ENCODE measurements at regions not wholly inside any gene's neighbourhood (a gene's known extent, or its start where the extent isn't known, plus 50 kb on each side); places are given as distances from the start of the nearest gene placed in this dataset.

DNA sequence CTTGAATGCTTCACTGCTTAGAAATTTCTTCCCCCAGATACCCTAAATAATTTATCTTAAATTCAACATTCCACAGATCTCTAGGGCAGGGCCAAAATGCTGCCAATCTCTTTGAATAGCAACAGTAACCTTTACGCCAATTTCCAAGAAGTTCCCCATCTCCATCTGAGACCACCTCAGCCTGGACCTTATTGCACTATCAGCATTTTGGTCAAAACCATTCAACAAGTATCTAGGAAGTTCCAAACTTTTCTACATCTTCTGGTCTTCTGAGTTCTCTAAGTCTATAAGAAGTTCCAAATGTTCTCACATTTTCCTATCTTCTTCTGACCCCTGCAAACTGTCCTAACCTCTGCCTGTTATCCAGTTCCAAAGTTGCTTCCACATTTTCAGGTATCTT, 1306.9 kb upstream of the SORCS1 start:
- Mint-ChIP-seq H3K9me3 (ENCODE audit: unreplicated experiment) (no peaks in the 10 kb centered on the region), H3K4me1 (ENCODE audit: insufficient read depth, unreplicated experiment) (no peaks in the 10 kb centered on the region), H3K36me3 (ENCODE audit: insufficient read depth, unreplicated experiment) (peaks cover 5% of the 10 kb centered on the region), H3K4me3 (ENCODE audit: unreplicated experiment) (no peak overlapping the region), H3K27ac (ENCODE audit: low read depth, unreplicated experiment) (no peak overlapping the region), H3K27me3 (ENCODE audit: insufficient read depth, unreplicated experiment) (no peaks in the 10 kb centered on the region)
- ChIA-PET CTCF (interaction anchor here (0.9 kb wide), 1 partner anchor 44 kb away, joined by 4 read pairs; no protein-coding TSS in a partner anchor), POLR2A (no interaction called here)
- DNase-seq (ENCODE audit: unreplicated experiment) = no peak
- intact Hi-C loops (cut with micrococcal nuclease) = no loop called here
- TF ChIP-seq, protein P1, sequence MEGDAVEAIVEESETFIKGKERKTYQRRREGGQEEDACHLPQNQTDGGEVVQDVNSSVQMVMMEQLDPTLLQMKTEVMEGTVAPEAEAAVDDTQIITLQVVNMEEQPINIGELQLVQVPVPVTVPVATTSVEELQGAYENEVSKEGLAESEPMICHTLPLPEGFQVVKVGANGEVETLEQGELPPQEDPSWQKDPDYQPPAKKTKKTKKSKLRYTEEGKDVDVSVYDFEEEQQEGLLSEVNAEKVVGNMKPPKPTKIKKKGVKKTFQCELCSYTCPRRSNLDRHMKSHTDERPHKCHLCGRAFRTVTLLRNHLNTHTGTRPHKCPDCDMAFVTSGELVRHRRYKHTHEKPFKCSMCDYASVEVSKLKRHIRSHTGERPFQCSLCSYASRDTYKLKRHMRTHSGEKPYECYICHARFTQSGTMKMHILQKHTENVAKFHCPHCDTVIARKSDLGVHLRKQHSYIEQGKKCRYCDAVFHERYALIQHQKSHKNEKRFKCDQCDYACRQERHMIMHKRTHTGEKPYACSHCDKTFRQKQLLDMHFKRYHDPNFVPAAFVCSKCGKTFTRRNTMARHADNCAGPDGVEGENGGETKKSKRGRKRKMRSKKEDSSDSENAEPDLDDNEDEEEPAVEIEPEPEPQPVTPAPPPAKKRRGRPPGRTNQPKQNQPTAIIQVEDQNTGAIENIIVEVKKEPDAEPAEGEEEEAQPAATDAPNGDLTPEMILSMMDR (IDR thresholded peaks at IDR 0.05; ENCODE audit: unreplicated experiment) = no peak
- BruUV-seq (replicated peaks) = no TSS peak

DNA sequence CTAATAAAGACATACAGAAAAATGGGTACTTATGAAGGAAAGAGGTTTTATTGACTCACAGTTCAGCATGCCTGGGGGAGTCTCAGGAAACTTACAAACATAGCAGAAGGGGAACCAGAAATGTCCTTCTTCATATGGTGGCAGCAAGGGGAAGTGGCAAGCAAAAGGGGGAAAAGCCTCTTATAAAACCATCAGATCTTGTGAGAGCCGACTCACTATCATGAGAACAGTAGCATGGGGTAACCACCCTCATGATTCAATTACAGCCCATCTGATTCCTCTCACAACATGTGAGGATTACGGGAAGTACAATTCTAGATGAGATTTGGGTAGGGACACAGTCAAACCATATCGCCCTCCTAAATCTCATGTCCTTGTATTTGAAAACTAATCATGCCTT, 1305.4 kb upstream of the SORCS1 start:
- no peak overlapping the region for H3K27ac Mint-ChIP-seq (ENCODE audit: low read depth, unreplicated experiment)
- ChIA-PET POLR2A (no interaction called here), CTCF (no interaction called here)
- no peak for DNase-seq (ENCODE audit: unreplicated experiment)
- no peaks in the 10 kb centered on the region for H3K9me3 Mint-ChIP-seq (ENCODE audit: unreplicated experiment)
- BruUV-seq (replicated peaks) = no TSS peak
- no peaks in the 10 kb centered on the region for H3K4me1 Mint-ChIP-seq (ENCODE audit: insufficient read depth, unreplicated experiment)
- TF ChIP-seq, protein P1 (IDR thresholded peaks at IDR 0.05; ENCODE audit: unreplicated experiment) = no peak
- H3K36me3 Mint-ChIP-seq (ENCODE audit: insufficient read depth, unreplicated experiment) = peaks cover 5% of the 10 kb centered on the region
- H3K27me3 Mint-ChIP-seq (ENCODE audit: insufficient read depth, unreplicated experiment) = no peaks in the 10 kb centered on the region
- no peak overlapping the region for H3K4me3 Mint-ChIP-seq (ENCODE audit: unreplicated experiment)
- intact Hi-C loops (cut with micrococcal nuclease) = loop anchor here (1.0 kb wide), 1 partner anchor 24 kb away; no protein-coding TSS in a partner anchor

DNA sequence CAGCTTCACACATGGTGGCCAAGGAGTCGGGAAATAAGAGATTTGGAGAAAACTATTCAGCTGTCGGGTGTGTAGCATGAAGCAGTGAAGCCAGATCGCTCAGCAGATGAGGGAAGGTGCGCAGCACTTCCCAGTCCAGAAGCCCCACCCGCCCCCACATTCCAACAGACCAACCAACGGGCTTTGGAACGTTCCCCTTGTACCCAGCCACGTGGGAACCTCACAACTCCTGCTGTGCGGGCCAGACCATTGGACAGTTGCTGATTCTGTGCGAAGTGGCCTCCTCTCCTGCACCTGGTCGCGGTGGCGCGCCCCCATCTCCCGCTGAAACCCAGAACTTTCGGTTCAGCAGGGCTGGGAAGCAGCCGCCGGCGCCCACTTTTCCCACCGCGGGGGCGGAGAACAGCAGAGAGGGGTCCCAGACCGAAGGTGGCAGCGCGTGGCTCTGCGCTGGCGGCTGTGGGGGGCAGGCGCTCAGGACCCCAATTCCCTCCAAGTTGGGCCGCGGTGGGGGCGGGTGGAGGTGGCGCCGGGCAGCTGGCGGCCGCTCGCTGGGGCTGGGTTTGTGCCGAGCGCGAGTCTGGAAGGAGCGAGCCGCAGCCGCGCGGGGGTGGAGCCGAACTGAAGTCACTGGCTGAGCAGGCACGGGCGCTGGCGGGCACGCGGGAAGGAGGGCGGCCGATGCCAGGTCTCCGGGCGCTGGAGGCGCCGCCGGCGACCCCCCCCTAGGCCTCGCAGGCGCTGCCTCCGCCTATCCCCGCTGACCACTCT, 1301.5 kb upstream of the SORCS1 start:
- H3K36me3 Mint-ChIP-seq (ENCODE audit: insufficient read depth, unreplicated experiment) = peaks cover 5% of the 10 kb centered on the region
- ChIA-PET CTCF (interaction anchor here (0.6 kb wide), 1 partner anchor 30 kb away, joined by 3 read pairs; no protein-coding TSS in a partner anchor), POLR2A (no interaction called here)
- H3K27me3 Mint-ChIP-seq (ENCODE audit: insufficient read depth, unreplicated experiment) = no peaks in the 10 kb centered on the region
- TF ChIP-seq, protein P1 (IDR thresholded peaks at IDR 0.05; ENCODE audit: unreplicated experiment) = no peak
- DNase-seq (ENCODE audit: unreplicated experiment) = no peak
- no peaks in the 10 kb centered on the region for H3K9me3 Mint-ChIP-seq (ENCODE audit: unreplicated experiment)
- no TSS peak for BruUV-seq (replicated peaks)
- H3K4me3 Mint-ChIP-seq (ENCODE audit: unreplicated experiment) = no peak overlapping the region
- no peaks in the 10 kb centered on the region for H3K4me1 Mint-ChIP-seq (ENCODE audit: insufficient read depth, unreplicated experiment)
- H3K27ac Mint-ChIP-seq (ENCODE audit: low read depth, unreplicated experiment) = no peak overlapping the region
- intact Hi-C loops (cut with micrococcal nuclease) = no loop called here

DNA sequence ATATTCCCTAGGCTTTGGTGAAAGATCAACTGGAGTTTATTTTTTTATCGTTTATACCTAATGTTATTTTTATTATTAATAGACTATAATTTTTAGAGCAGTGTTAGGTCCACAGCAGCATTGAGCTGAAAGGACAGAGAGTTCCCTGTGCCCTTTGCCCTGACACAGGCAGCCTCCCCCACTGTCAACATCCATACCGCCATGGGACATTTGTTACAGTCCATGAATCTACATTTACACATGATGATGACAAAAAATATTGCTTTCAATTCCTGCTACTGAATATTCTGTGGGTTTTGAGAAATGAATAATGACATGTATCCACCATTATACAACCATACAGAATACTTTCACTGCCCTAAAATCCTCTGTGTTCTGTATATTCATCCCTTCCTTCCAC, 1297.5 kb upstream of the SORCS1 start:
- no peaks in the 10 kb centered on the region for H3K4me1 Mint-ChIP-seq (ENCODE audit: insufficient read depth, unreplicated experiment)
- POLR2A ChIA-PET = no interaction called here
- DNase-seq (ENCODE audit: unreplicated experiment) = no peak
- TF ChIP-seq, protein P1 (IDR thresholded peaks at IDR 0.05; ENCODE audit: unreplicated experiment) = no peak
- intact Hi-C loops (cut with micrococcal nuclease) = no loop called here
- H3K4me3 Mint-ChIP-seq (ENCODE audit: unreplicated experiment) = no peak overlapping the region
- no peaks in the 10 kb centered on the region for H3K27me3 Mint-ChIP-seq (ENCODE audit: insufficient read depth, unreplicated experiment)
- H3K27ac Mint-ChIP-seq (ENCODE audit: low read depth, unreplicated experiment) = no peak overlapping the region
- CTCF ChIA-PET = no interaction called here
- H3K9me3 Mint-ChIP-seq (ENCODE audit: unreplicated experiment) = no peaks in the 10 kb centered on the region
- no peaks in the 10 kb centered on the region for H3K36me3 Mint-ChIP-seq (ENCODE audit: insufficient read depth, unreplicated experiment)
- BruUV-seq (replicated peaks) = no TSS peak

All from MCF 10A (cell line).